ENCODE measurements at regions not wholly inside any gene's neighbourhood (a gene's known extent, or its start where the extent isn't known, plus 50 kb on each side); places are given as distances from the start of the nearest gene placed in this dataset.

DNA sequence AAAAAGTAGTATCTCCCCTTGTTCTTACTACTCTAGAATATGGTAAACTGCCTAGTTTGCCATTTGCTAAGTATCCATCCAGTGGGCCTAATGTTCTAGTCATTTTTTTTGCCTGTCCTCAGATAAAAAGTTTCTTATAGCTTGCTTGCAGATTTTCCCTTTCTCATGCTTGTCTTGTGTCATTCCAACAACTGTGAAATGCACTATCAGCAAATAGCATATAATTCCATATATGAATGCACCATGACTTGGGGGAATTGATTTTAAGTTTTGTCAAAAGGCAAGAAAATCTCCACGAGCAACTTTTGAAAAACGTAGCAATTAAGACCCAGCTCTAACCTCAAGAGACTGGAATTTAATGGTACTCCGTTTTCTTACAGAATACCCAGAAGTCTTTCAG is 286.2 kb upstream of the GPR149 start:
- no peak for TF ChIP-seq CTCF (IDR thresholded peaks at IDR 0.05; ENCODE audit: low read depth, low read length)
- no peak for TF ChIP-seq EZH2phosphoT487 (IDR thresholded peaks at IDR 0.05; ENCODE audit: low read depth)
